Cardiac muscle cell (in vitro differentiated cells and primary cell): ENCODE measurements at regions not wholly inside any gene's neighbourhood (a gene's known extent, or its start where the extent isn't known, plus 50 kb on each side); places are given as distances from the start of the nearest gene placed in this dataset.

Experiments
- DNase-seq, 2 donors: peaks; one replicate each; pipeline versions ENCODE4 v3.0.0 to v3.0.0-alpha.2; 2010 to 2017; ENCODE audit warnings: low read depth in 1 of 2, low spot score in 1 of 2
- H3K27ac ChIP-seq: fragments of 200-600 bp; sonication (generic); 2 replicates; pipeline ENCODE4 v1.5.1; 2016
- H3K27me3 ChIP-seq: fragments of 200-600 bp; sonication (generic); 2 replicates; pipeline ENCODE4 v1.6.0; 2016; ENCODE audit warnings: control low read depth
- H3K36me3 ChIP-seq: fragments of 200-600 bp; sonication (generic); 2 replicates; pipeline ENCODE4 v1.5.1; 2016; ENCODE audit warnings: control low read depth
- H3K4me1 ChIP-seq: fragments of 200-600 bp; sonication (generic); 2 replicates; pipeline ENCODE4 v1.8.1; 2017; ENCODE audit warnings: low read depth, mild to moderate bottlenecking, mixed run types
- H3K4me3 ChIP-seq: fragments of 200-600 bp; sonication (generic); 2 replicates; pipeline ENCODE4 v1.5.1; 2016; ENCODE audit warnings: mild to moderate bottlenecking
- H3K9me3 ChIP-seq: fragments of 200-600 bp; sonication (generic); 2 replicates; pipeline ENCODE4 v1.5.1; 2017; ENCODE audit warnings: low read depth, mild to moderate bottlenecking, control low read depth
- TF ChIP-seq, protein P1 (sequence below): IDR thresholded peaks from 2 replicates; pipeline ENCODE4 v1.5.1; 2012; ENCODE audit warnings: low read depth, mild to moderate bottlenecking, low read length

DNA sequence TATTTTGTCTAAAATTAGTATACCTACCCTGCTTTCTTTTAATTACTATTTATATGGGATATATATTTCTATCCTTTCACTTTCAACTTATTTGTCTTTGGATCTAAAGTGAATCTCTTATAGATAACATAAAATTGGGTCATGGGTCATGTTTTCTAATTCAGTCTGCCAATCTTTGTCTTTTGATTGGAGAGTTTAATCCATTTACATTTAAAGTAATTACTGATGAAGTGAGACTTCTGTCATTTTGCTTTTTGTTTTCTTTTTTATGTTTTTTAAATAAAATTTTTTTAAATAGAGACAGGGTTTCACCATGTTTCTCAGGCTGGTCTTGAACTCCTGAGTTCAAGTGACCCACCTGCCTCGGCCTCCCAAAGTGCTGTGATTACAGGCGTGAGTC lies 50.5 kb upstream of the PRDM1 start:
- no peak overlapping the region for H3K4me3 ChIP-seq
- DNase-seq: no peak
- H3K9me3 ChIP-seq: peaks cover 3% of the 10 kb centered on the region
- H3K4me1 ChIP-seq: no peaks in the 10 kb centered on the region
- H3K27ac ChIP-seq: no peak overlapping the region
- TF ChIP-seq, protein P1, sequence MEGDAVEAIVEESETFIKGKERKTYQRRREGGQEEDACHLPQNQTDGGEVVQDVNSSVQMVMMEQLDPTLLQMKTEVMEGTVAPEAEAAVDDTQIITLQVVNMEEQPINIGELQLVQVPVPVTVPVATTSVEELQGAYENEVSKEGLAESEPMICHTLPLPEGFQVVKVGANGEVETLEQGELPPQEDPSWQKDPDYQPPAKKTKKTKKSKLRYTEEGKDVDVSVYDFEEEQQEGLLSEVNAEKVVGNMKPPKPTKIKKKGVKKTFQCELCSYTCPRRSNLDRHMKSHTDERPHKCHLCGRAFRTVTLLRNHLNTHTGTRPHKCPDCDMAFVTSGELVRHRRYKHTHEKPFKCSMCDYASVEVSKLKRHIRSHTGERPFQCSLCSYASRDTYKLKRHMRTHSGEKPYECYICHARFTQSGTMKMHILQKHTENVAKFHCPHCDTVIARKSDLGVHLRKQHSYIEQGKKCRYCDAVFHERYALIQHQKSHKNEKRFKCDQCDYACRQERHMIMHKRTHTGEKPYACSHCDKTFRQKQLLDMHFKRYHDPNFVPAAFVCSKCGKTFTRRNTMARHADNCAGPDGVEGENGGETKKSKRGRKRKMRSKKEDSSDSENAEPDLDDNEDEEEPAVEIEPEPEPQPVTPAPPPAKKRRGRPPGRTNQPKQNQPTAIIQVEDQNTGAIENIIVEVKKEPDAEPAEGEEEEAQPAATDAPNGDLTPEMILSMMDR: no peak
- H3K36me3 ChIP-seq: no peaks in the 10 kb centered on the region
- H3K27me3 ChIP-seq: no peaks in the 10 kb centered on the region

DNA sequence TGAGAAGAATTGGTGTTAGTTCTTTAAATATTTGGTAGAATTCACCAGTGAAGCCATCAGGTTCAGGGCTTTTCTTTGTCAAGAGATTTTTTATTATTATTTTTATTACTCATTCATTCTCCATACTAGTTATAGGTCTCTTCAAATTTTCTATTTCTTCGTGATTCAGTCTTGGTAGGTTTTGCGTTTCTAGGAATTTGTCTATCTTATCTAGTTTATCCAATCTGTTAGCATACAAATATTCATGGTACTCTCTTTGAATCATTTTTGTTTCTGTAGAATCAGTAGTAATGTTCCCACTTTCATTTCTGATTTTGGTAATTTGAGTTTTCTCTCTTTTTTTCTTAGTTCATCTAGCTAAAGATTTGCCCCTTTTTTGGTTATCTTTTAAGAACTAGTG lies 52.3 kb upstream of the PRDM1 start:
- Histone ChIP-seq H3K4me1 (no peaks in the 10 kb centered on the region), H3K27ac (no peak overlapping the region), H3K9me3 (peaks cover 3% of the 10 kb centered on the region), H3K27me3 (no peaks in the 10 kb centered on the region), H3K4me3 (no peak overlapping the region), H3K36me3 (no peaks in the 10 kb centered on the region)
- no peak for DNase-seq
- TF ChIP-seq, protein P1: no peak

DNA sequence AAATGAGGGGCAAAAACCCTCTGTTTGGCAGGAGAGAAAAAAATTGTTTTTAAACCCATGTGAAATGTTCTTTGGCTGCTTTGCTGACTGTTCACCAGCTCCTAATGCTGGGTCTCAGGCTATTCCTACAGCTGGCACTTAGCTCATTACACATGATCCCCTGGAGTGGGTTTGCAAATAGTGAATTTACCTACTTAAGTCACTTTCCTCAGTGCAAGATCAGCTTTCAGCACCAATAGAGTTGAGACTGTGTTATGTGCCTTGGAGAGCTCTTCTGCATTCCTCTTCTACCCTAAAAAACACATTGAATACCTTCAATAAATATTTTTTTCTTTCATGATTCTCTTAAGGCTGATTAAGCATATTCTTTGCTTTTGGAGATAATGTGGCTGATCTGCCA lies 58.4 kb upstream of the PRDM1 start:
- H3K4me1 ChIP-seq: no peaks in the 10 kb centered on the region
- DNase-seq: peak in 1 of 2 donors; percentile 31
- no peaks in the 10 kb centered on the region for H3K36me3 ChIP-seq
- H3K4me3 ChIP-seq: no peak overlapping the region
- no peaks in the 10 kb centered on the region for H3K9me3 ChIP-seq
- H3K27me3 ChIP-seq: no peaks in the 10 kb centered on the region
- TF ChIP-seq, protein P1: no peak
- no peak overlapping the region for H3K27ac ChIP-seq

DNA sequence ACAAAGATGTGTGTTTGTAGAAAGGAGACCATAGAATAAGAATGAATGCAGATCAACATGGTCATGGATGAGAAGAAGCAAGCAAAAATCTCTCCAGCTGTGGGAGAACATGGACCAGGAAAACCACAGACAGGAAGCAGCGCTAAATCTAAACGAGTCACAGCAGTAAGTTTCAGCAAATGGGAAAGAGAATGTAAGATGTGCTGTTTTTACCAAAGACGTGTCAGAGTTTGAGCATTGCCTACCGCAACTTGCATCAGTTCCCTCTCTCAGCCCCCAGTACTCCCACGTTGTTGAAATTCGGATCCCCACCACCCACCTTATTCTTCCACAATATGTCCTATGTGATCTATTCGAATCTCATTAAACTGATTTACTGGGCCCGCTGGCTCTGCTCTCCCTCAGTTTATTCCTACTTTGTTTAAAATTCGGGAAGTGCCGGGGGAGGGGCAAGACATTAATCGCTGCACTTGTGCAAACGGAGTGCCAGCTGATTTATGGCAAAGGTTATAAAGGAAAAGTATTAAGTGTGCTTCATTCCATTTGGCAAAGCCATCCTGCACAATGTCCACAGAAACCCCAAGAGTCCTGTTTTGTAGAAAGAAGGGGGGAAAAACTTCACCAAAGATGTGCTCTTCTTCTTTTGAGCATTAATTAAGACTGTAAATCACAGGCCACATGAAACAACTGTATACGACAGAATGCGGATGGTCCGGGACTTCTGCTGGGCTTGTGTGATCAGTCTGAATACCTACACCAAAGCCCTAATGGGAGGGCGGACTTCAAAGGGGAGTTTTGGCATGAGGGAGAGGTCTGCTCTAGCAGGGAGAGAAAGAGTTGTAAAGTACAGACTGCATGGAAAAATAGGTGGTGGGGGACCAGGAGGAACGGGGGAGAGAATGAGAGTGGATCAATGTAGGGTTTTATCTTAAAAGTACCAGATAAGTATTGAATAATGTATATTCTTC lies 59.1 kb upstream of the PRDM1 start:
- DNase-seq: no peak
- Histone ChIP-seq H3K36me3 (no peaks in the 10 kb centered on the region), H3K27ac (no peak overlapping the region), H3K4me3 (no peak overlapping the region), H3K4me1 (no peaks in the 10 kb centered on the region), H3K27me3 (no peaks in the 10 kb centered on the region), H3K9me3 (no peaks in the 10 kb centered on the region)
- TF ChIP-seq, protein P1: no peak

DNA sequence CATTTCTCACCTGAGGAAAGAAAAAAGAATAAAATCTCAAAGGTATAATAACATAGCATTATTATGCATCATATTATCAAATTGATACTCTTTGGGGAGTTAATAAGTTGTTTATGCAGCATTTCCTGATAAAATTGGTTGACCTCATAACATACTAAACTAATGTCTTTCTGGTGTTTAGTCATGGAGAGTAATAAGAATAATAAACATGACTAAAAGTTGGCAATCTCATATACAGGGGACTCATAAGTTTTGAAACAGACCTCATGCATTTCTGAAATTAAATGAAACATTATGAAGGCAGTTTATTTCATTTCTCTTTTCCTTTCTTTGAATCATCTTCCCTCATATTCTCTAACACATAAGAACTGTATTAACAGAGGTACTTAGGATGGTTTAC lies 60.5 kb upstream of the PRDM1 start:
- DNase-seq: no peak
- Histone ChIP-seq H3K4me3 (no peak overlapping the region), H3K4me1 (no peaks in the 10 kb centered on the region), H3K27ac (no peak overlapping the region), H3K9me3 (no peaks in the 10 kb centered on the region), H3K27me3 (no peaks in the 10 kb centered on the region), H3K36me3 (no peaks in the 10 kb centered on the region)
- TF ChIP-seq, protein P1: no peak
